Epithelial cell of esophagus (primary cell): ENCODE measurements at regions not wholly inside any gene's neighbourhood (a gene's known extent, or its start where the extent isn't known, plus 50 kb on each side); places are given as distances from the start of the nearest gene placed in this dataset.
"Not testable (repeated sequence)": the region's sequence is repeated elsewhere in the genome, so short reads cannot be mapped to it uniquely, and the experiment has no call there.

Source experiments
- DNase-seq: peaks from one replicate; pipeline ENCODE4 v3.0.0; 2010; ENCODE audit warnings: low read depth
- H3K4me3 ChIP-seq: 2 replicates; pipeline ENCODE4 v1.5.1; 2011; ENCODE audit warnings: mild to moderate bottlenecking, low read length, control low read depth
- TF ChIP-seq, protein P1 (sequence below): IDR thresholded peaks from 2 replicates; pipeline ENCODE4 v1.5.1; 2011; ENCODE audit warnings: low read depth, mild to moderate bottlenecking, low read length, control low read depth, inconsistent platforms; ENCODE audit not compliant: insufficient read depth; ENCODE audit errors: missing control alignments

- no peak overlapping the region for H3K4me3 ChIP-seq
- TF ChIP-seq, protein P1, sequence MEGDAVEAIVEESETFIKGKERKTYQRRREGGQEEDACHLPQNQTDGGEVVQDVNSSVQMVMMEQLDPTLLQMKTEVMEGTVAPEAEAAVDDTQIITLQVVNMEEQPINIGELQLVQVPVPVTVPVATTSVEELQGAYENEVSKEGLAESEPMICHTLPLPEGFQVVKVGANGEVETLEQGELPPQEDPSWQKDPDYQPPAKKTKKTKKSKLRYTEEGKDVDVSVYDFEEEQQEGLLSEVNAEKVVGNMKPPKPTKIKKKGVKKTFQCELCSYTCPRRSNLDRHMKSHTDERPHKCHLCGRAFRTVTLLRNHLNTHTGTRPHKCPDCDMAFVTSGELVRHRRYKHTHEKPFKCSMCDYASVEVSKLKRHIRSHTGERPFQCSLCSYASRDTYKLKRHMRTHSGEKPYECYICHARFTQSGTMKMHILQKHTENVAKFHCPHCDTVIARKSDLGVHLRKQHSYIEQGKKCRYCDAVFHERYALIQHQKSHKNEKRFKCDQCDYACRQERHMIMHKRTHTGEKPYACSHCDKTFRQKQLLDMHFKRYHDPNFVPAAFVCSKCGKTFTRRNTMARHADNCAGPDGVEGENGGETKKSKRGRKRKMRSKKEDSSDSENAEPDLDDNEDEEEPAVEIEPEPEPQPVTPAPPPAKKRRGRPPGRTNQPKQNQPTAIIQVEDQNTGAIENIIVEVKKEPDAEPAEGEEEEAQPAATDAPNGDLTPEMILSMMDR: no peak
- no peak for DNase-seq
These were observed 335.3 kb downstream of the FAM181B start for GRCh38 chr11:82398300-82398815.

DNA sequence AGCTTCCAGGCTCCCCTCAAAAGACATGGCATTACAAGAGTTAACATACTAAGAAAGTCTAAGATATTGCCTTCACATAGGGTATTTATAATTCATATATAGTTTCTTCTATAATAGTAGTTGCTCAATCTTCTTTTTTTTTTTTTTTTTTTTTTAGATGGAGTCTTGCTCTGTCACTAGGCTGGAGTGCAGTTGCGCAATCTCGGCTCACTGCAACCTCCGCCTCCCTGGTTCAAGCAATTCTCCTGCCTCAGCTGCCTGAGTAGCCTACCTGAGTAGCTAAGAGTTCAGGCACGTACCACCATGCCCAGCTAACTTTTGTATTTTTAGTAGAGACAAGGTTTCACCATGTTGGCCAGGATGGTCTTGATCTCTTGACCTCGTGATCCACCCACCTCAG lies 337.0 kb downstream of the FAM181B start:
- not testable (repeated sequence) for DNase-seq, H3K4me3 ChIP-seq

DNA sequence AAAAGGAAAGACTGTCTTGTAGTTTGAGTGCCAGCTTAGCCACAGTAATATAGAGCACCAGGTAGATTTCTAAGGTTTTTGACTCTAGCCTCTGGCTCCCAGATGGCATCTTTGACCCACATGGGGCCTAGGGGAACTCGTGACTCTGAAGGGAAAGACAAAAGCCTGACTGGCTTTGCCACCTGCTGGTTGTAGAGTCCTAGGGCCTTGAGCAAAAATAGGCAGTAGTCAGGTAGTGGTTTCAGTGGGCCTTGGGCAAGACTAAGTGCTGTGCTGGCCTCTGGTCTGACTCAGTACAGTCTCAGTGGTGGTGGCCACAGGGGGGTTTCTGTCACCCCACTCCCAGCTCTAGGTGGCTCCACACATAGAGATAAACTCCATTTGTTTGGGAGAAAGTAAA lies 349.4 kb downstream of the FAM181B start:
- no peak for DNase-seq
- TF ChIP-seq, protein P1: no peak
- no peak overlapping the region for H3K4me3 ChIP-seq

GRCh38 chr11:82373781-82374542 lies 359.7 kb downstream of the FAM181B start:
- no peak for DNase-seq
- no peak overlapping the region for H3K4me3 ChIP-seq
- TF ChIP-seq, protein P1: no peak

DNA sequence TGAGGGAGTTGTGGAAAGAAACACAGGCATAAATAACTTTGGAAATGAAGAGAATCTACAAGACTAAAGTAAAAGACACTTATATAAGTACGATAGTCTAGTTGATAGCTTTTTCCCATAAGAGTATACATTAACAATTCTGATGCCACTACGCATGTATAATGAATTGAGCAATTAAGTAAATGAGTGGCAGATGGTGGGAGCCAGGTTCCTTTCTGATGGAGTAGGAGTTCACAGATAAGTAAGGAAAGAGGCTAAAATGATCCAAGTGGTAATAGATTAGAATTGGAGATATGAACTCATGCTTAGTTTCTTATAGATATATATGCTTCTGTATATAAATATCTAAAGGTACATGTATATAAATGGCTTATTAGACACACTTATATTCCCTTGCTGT lies 368.3 kb downstream of the FAM181B start:
- DNase-seq: no peak
- no peak overlapping the region for H3K4me3 ChIP-seq
- TF ChIP-seq, protein P1: no peak

DNA sequence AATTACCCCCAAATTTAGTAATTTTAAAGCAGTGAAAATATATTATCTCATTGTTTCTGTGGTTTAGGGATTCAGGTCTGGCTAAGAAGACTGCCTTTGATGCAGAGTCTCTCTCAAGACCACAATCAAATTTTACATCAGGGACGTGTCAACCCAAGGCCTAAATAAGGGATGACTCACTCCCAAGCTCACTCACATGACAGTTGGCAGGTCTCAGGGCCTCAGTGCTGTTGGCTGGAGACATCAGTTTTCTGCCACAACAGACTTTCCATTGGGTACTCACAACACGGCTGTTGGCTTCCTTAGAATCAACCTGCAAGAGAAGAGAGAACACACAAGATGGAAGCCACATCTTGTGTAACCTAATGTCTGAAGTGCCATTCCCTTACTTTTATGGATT lies 377.3 kb downstream of the FAM181B start:
- H3K4me3 ChIP-seq: no peak overlapping the region
- TF ChIP-seq, protein P1: no peak
- no peak for DNase-seq

DNA sequence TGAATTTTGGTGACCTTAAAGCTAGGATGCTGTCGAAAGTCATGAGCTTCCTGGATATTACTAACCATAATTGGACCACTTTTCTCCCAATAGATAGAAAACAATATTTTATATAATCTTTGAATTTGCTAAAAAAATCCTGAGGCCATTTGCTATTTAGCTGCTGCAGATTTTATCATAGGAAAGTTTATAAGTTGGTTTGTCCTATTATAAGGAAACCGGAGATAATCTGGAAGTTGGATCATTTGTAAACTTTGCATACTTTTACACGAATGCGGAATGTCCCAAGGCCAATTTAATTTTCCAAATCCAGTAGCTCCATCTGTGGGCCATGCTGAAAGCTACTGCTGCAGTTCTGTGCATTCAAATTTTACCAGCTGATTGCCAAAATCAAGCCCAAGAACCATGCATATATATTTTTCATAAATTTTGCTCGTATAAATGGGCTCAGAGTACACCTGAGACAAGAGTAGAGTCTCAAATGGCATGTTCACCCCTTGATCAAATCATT lies 378.3 kb downstream of the FAM181B start:
- H3K4me3 ChIP-seq: no peak overlapping the region
- DNase-seq: no peak
- TF ChIP-seq, protein P1: no peak
